Activated CD4-positive, CD25-positive, alpha-beta regulatory T cell treated with anti-CD3 and anti-CD28 coated beads, Interleukin-2, amount 50 U/mL, for 72 hours (primary cell): ENCODE measurements at regions not wholly inside any gene's neighbourhood (a gene's known extent, or its start where the extent isn't known, plus 50 kb on each side); places are given as distances from the start of the nearest gene placed in this dataset.
A peak's percentile ranks its signal among the peaks of the same experiment; 100 is the strongest.
"Not testable (repeated sequence)": the region's sequence is repeated elsewhere in the genome, so short reads cannot be mapped to it uniquely, and the experiment has no call there.

Source experiments
- DNase-seq: peaks from one replicate; pipeline ENCODE4 v3.0.0; 2021

- DNase-seq = no peak
Measured at GRCh38 chr9:38253200-38253599, 139.3 kb upstream of the ALDH1B1 start.

GRCh38 chr9:38251036-38251860, 141.3 kb upstream of the ALDH1B1 start:
- no peak for DNase-seq

GRCh38 chr9:38250279-38251035, 142.0 kb upstream of the ALDH1B1 start:
- no peak for DNase-seq

GRCh38 chr9:38249587-38250210, 142.8 kb upstream of the ALDH1B1 start:
- DNase-seq = no peak

- DNase-seq = no peak
Measured at GRCh38 chr9:38249049-38249448, 143.5 kb upstream of the ALDH1B1 start.

- DNase-seq = no peak
Measured at GRCh38 chr9:38246833-38247232, 145.7 kb upstream of the ALDH1B1 start.

- no peak for DNase-seq
Measured at GRCh38 chr9:38244971-38245370, 147.5 kb upstream of the ALDH1B1 start.

- no peak for DNase-seq
Measured at GRCh38 chr9:38243993-38244392, 148.5 kb upstream of the ALDH1B1 start.

GRCh38 chr9:38242151-38242550, 150.4 kb upstream of the ALDH1B1 start:
- DNase-seq = not testable (repeated sequence)

- DNase-seq = no peak
Measured at GRCh38 chr9:38240051-38240450, 152.5 kb upstream of the ALDH1B1 start.

- no peak for DNase-seq
Measured at GRCh38 chr9:38235244-38235643, 157.3 kb upstream of the ALDH1B1 start.

- no peak for DNase-seq
Measured at GRCh38 chr9:38234479-38235170, 157.9 kb upstream of the ALDH1B1 start.

- no peak for DNase-seq
Measured at GRCh38 chr9:38233796-38234355, 158.6 kb upstream of the ALDH1B1 start.

- DNase-seq = no peak
Measured at GRCh38 chr9:38233343-38233742, 159.2 kb upstream of the ALDH1B1 start.

GRCh38 chr9:38232895-38233294, 159.6 kb upstream of the ALDH1B1 start:
- DNase-seq = no peak

GRCh38 chr9:38229504-38230155, 160.6 kb upstream of the SHB start:
- DNase-seq = no peak

GRCh38 chr9:38229104-38229500, 160.1 kb upstream of the SHB start:
- DNase-seq = no peak

GRCh38 chr9:38228331-38229103, 159.5 kb upstream of the SHB start:
- no peak for DNase-seq

- no peak for DNase-seq
Measured at GRCh38 chr9:38227656-38228055, 158.6 kb upstream of the SHB start.

GRCh38 chr9:38227061-38227540, 158.1 kb upstream of the SHB start:
- DNase-seq = peak; percentile 50

GRCh38 chr9:38226491-38226951, 157.5 kb upstream of the SHB start:
- no peak for DNase-seq
